Activated CD4-positive, alpha-beta T cell treated with anti-CD3 and anti-CD28 coated beads, Interleukin-2, amount 50 U/mL, for 1 hour (primary cell): ENCODE measurements at regions not wholly inside any gene's neighbourhood (a gene's known extent, or its start where the extent isn't known, plus 50 kb on each side); places are given as distances from the start of the nearest gene placed in this dataset.

Source experiments
- DNase-seq: peaks from one replicate; pipeline ENCODE4 v3.0.0-alpha.2; 2020

GRCh38 chr1:87568911-87569310 is 240.2 kb downstream of the LMO4 start:
- no peak for DNase-seq

- DNase-seq: no peak
Measured at GRCh38 chr1:87572008-87572407, 243.3 kb downstream of the LMO4 start.

- DNase-seq: no peak
Measured at GRCh38 chr1:87572891-87573290, 244.2 kb downstream of the LMO4 start.

GRCh38 chr1:87575528-87575927 is 246.8 kb downstream of the LMO4 start:
- no peak for DNase-seq

- no peak for DNase-seq
Measured at GRCh38 chr1:87578464-87578863, 249.8 kb downstream of the LMO4 start.

GRCh38 chr1:87583459-87583858 is 254.8 kb downstream of the LMO4 start:
- DNase-seq: no peak

- DNase-seq: no peak
Measured at GRCh38 chr1:87584586-87584985, 255.9 kb downstream of the LMO4 start.

GRCh38 chr1:87586501-87586900 is 257.8 kb downstream of the LMO4 start:
- DNase-seq: no peak

- no peak for DNase-seq
Measured at GRCh38 chr1:87588495-87588894, 259.8 kb downstream of the LMO4 start.

GRCh38 chr1:87591492-87591891 is 262.8 kb downstream of the LMO4 start:
- DNase-seq: no peak

- DNase-seq: no peak
Measured at GRCh38 chr1:87592156-87592555, 263.5 kb downstream of the LMO4 start.

- no peak for DNase-seq
Measured at GRCh38 chr1:87594736-87595383, 266.2 kb downstream of the LMO4 start.

GRCh38 chr1:87595384-87595781 is 266.7 kb downstream of the LMO4 start:
- DNase-seq: no peak

GRCh38 chr1:87598429-87598828 is 269.7 kb downstream of the LMO4 start:
- DNase-seq: no peak

GRCh38 chr1:87599569-87599968 is 270.9 kb downstream of the LMO4 start:
- DNase-seq: no peak

- no peak for DNase-seq
Measured at GRCh38 chr1:87600055-87600850, 271.6 kb downstream of the LMO4 start.

GRCh38 chr1:87600854-87601253 is 272.2 kb downstream of the LMO4 start:
- DNase-seq: no peak

GRCh38 chr1:87603626-87604025 is 274.9 kb downstream of the LMO4 start:
- no peak for DNase-seq

- DNase-seq: no peak
Measured at GRCh38 chr1:87612956-87613355, 284.3 kb downstream of the LMO4 start.

- no peak for DNase-seq
Measured at GRCh38 chr1:87615491-87615890, 286.8 kb downstream of the LMO4 start.

- DNase-seq: no peak
Measured at GRCh38 chr1:87615901-87616300, 287.2 kb downstream of the LMO4 start.

- no peak for DNase-seq
Measured at GRCh38 chr1:87620807-87621206, 292.1 kb downstream of the LMO4 start.

GRCh38 chr1:87629673-87630072 is 301.0 kb downstream of the LMO4 start:
- no peak for DNase-seq

- no peak for DNase-seq
Measured at GRCh38 chr1:87632232-87632631, 303.6 kb downstream of the LMO4 start.
